ENCODE measurements at regions not wholly inside any gene's neighbourhood (a gene's known extent, or its start where the extent isn't known, plus 50 kb on each side); places are given as distances from the start of the nearest gene placed in this dataset.

GRCh38 chr11:45473341-45473895, 187.3 kb upstream of the SYT13 start:
- DNase-seq (ENCODE audit: low spot score) = no peak

- no peak for DNase-seq (ENCODE audit: low spot score)
Measured at GRCh38 chr11:45472716-45473317, 186.7 kb upstream of the SYT13 start.

GRCh38 chr11:45471266-45471665, 185.1 kb upstream of the SYT13 start:
- DNase-seq (ENCODE audit: low spot score) = no peak

GRCh38 chr11:45470794-45471167, 184.6 kb upstream of the SYT13 start:
- no peak for DNase-seq (ENCODE audit: low spot score)

- no peak for DNase-seq (ENCODE audit: low spot score)
Measured at GRCh38 chr11:45470151-45470793, 184.1 kb upstream of the SYT13 start.

GRCh38 chr11:45468267-45468856, 182.2 kb upstream of the SYT13 start:
- no peak for DNase-seq (ENCODE audit: low spot score)

- DNase-seq (ENCODE audit: low spot score) = no peak
Measured at GRCh38 chr11:45463541-45463940, 177.4 kb upstream of the SYT13 start.

- no peak for DNase-seq (ENCODE audit: low spot score)
Measured at GRCh38 chr11:45461514-45461913, 175.4 kb upstream of the SYT13 start.

- DNase-seq (ENCODE audit: low spot score) = no peak
Measured at GRCh38 chr11:45459491-45459890, 173.3 kb upstream of the SYT13 start.

GRCh38 chr11:45458269-45458668, 172.1 kb upstream of the SYT13 start:
- DNase-seq (ENCODE audit: low spot score) = no peak

GRCh38 chr11:45457649-45458048, 171.5 kb upstream of the SYT13 start:
- DNase-seq (ENCODE audit: low spot score) = no peak

- no peak for DNase-seq (ENCODE audit: low spot score)
Measured at GRCh38 chr11:45456686-45457085, 170.5 kb upstream of the SYT13 start.

- no peak for DNase-seq (ENCODE audit: low spot score)
Measured at GRCh38 chr11:45455536-45455935, 169.4 kb upstream of the SYT13 start.

- no peak for DNase-seq (ENCODE audit: low spot score)
Measured at GRCh38 chr11:45454917-45455401, 168.8 kb upstream of the SYT13 start.

- DNase-seq (ENCODE audit: low spot score) = no peak
Measured at GRCh38 chr11:45453721-45454120, 167.6 kb upstream of the SYT13 start.

GRCh38 chr11:45451766-45452440, 165.8 kb upstream of the SYT13 start:
- no peak for DNase-seq (ENCODE audit: low spot score)

- no peak for DNase-seq (ENCODE audit: low spot score)
Measured at GRCh38 chr11:45450189-45450588, 164.0 kb upstream of the SYT13 start.

GRCh38 chr11:45449036-45449601, 163.0 kb upstream of the SYT13 start:
- no peak for DNase-seq (ENCODE audit: low spot score)

GRCh38 chr11:45448561-45448960, 162.4 kb upstream of the SYT13 start:
- no peak for DNase-seq (ENCODE audit: low spot score)

GRCh38 chr11:45446998-45447397, 160.9 kb upstream of the SYT13 start:
- no peak for DNase-seq (ENCODE audit: low spot score)

GRCh38 chr11:45446434-45446833, 160.3 kb upstream of the SYT13 start:
- no peak for DNase-seq (ENCODE audit: low spot score)

- no peak for DNase-seq (ENCODE audit: low spot score)
Measured at GRCh38 chr11:45444796-45445195, 158.7 kb upstream of the SYT13 start.

Data from putamen (tissue), 1 donor.